HEK293 (cell line): ENCODE measurements at regions not wholly inside any gene's neighbourhood (a gene's known extent, or its start where the extent isn't known, plus 50 kb on each side); places are given as distances from the start of the nearest gene placed in this dataset.

ENCODE experiments used
- CTCF ChIA-PET: fragments of 350-600 bp; formaldehyde crosslinking; extraction: SDS; loops from one replicate; lab custom pipeline; 2021; ENCODE audit warnings: antibody characterized with exemption; lab: Yijun Ruan, JAX
- POLR2A ChIA-PET: fragments of 300-600 bp; formaldehyde crosslinking; extraction: SDS; loops from one replicate; lab custom pipeline; 2020; ENCODE audit warnings: antibody characterized with exemption, inconsistent platforms; lab: Yijun Ruan, JAX
- H3K27ac ChIP-seq: fragments of 200-500 bp; sonication (Bioruptor generic); 2 replicates; pipeline ENCODE4 v1.5.1; 2014; ENCODE audit warnings: low read depth, low read length, control low read depth, inconsistent platforms; ENCODE audit errors: extremely low read depth
- H3K36me3 ChIP-seq, 2 experiments: fragments of 200-500 bp in 1 of 2; sonication (Bioruptor generic) in 1 of 2; 1 replicate in 1 of 2; 2 replicates in 1 of 2; pipeline ENCODE4 v1.5.1; 2014 to 2017; ENCODE audit warnings: inconsistent platforms in 2 of 2, low read length in 2 of 2; ENCODE audit not compliant: control insufficient read depth in 2 of 2, insufficient read depth in 1 of 2
- H3K4me1 ChIP-seq: fragments of 200-500 bp; sonication (Bioruptor generic); 2 replicates; pipeline ENCODE4 v1.5.1; 2014; ENCODE audit warnings: mild to moderate bottlenecking, low read length, inconsistent platforms; ENCODE audit not compliant: control insufficient read depth, insufficient read depth
- H3K4me3 ChIP-seq: 2 replicates; pipeline ENCODE4 v1.5.1; 2011; ENCODE audit warnings: low read depth, mild to moderate bottlenecking, control low read depth, low read length, moderate library complexity
- H3K9me3 ChIP-seq: fragments of 200-500 bp; sonication (Bioruptor generic); 2 replicates; pipeline ENCODE4 v1.5.1; 2014; ENCODE audit warnings: low read depth, low read length, inconsistent platforms; ENCODE audit not compliant: control insufficient read depth, insufficient read depth
- FEZF1 ChIP-seq: fragments of 450-650 bp; formaldehyde crosslinking; IDR thresholded peaks from 2 replicates; pipeline ENCODE4 v1.5.1; 2016; ENCODE audit warnings: missing biosample characterization, missing genetic modification characterization
- GLIS1 ChIP-seq: fragments of 450-650 bp; formaldehyde crosslinking; IDR thresholded peaks from 2 replicates; pipeline ENCODE4 v1.5.1; 2016; ENCODE audit warnings: missing biosample characterization, missing genetic modification characterization
- GLIS2 ChIP-seq: fragments of 450-650 bp; formaldehyde crosslinking; IDR thresholded peaks from 2 replicates; pipeline ENCODE4 v1.5.1; 2016; ENCODE audit warnings: missing biosample characterization, missing genetic modification characterization
- RBAK ChIP-seq: fragments of 450-650 bp; formaldehyde crosslinking; IDR thresholded peaks from 2 replicates; pipeline ENCODE4 v1.5.1; 2016; ENCODE audit warnings: missing biosample characterization, missing genetic modification characterization
- TCF7L2 ChIP-seq: IDR thresholded peaks from 2 replicates; pipeline ENCODE4 v1.6.1; 2011; ENCODE audit warnings: low read depth, mild to moderate bottlenecking, inconsistent platforms, low read length, moderate library complexity, borderline replicate concordance
- ZEB2 ChIP-seq: fragments of 450-650 bp; formaldehyde crosslinking; IDR thresholded peaks from 2 replicates; pipeline ENCODE4 v1.5.1; 2016; ENCODE audit warnings: missing biosample characterization, missing genetic modification characterization
- ZIC2 ChIP-seq: fragments of 450-650 bp; formaldehyde crosslinking; IDR thresholded peaks from 2 replicates; pipeline ENCODE4 v1.5.1; 2016; ENCODE audit warnings: missing biosample characterization, missing genetic modification characterization
- ZNF112 ChIP-seq: fragments of 450-650 bp; formaldehyde crosslinking; IDR thresholded peaks from 2 replicates; pipeline ENCODE4 v1.5.0; 2017; ENCODE audit warnings: missing biosample characterization, missing genetic modification characterization
- ZNF114 ChIP-seq: fragments of 450-650 bp; formaldehyde crosslinking; IDR thresholded peaks from 2 replicates; pipeline ENCODE4 v1.5.0; 2017; ENCODE audit warnings: missing biosample characterization, missing genetic modification characterization
- ZNF169 ChIP-seq: fragments of 450-650 bp; formaldehyde crosslinking; IDR thresholded peaks from 2 replicates; pipeline ENCODE4 v1.5.1; 2016; ENCODE audit warnings: missing biosample characterization, missing genetic modification characterization
- ZNF223 ChIP-seq: fragments of 450-650 bp; formaldehyde crosslinking; IDR thresholded peaks from 2 replicates; pipeline ENCODE4 v1.5.1; 2016; ENCODE audit warnings: missing biosample characterization, missing genetic modification characterization
- ZNF341 ChIP-seq: fragments of 450-650 bp; formaldehyde crosslinking; IDR thresholded peaks from 2 replicates; pipeline ENCODE4; 2016; ENCODE audit warnings: low read depth, missing biosample characterization, missing genetic modification characterization
- ZNF404 ChIP-seq: fragments of 450-650 bp; formaldehyde crosslinking; IDR thresholded peaks from 2 replicates; pipeline ENCODE4 v1.5.1; 2017; ENCODE audit warnings: missing biosample characterization, missing genetic modification characterization
- ZNF510 ChIP-seq: fragments of 450-650 bp; formaldehyde crosslinking; IDR thresholded peaks from 2 replicates; pipeline ENCODE4 v1.5.1; 2018; ENCODE audit warnings: mild to moderate bottlenecking, missing genetic modification characterization, missing biosample characterization; ENCODE audit not compliant: insufficient replicate concordance
- ZNF521 ChIP-seq: fragments of 450-650 bp; formaldehyde crosslinking; IDR thresholded peaks from 2 replicates; pipeline ENCODE4 v1.5.1; 2017; ENCODE audit warnings: missing biosample characterization, mild to moderate bottlenecking, missing genetic modification characterization
- ZNF548 ChIP-seq: fragments of 450-650 bp; formaldehyde crosslinking; IDR thresholded peaks from 2 replicates; pipeline ENCODE4 v1.5.1; 2016; ENCODE audit warnings: missing biosample characterization, missing genetic modification characterization
- ZNF561 ChIP-seq: fragments of 450-650 bp; IDR thresholded peaks from 2 replicates; pipeline ENCODE4 v1.5.1; 2018; ENCODE audit warnings: missing biosample characterization, missing genetic modification characterization, borderline replicate concordance
- ZNF571 ChIP-seq: fragments of 450-650 bp; formaldehyde crosslinking; IDR thresholded peaks from 2 replicates; pipeline ENCODE4 v1.5.0; 2017; ENCODE audit warnings: missing biosample characterization, missing genetic modification characterization
- ZNF658 ChIP-seq: fragments of 450-650 bp; formaldehyde crosslinking; IDR thresholded peaks from 2 replicates; pipeline ENCODE4; 2016; ENCODE audit warnings: missing biosample characterization, missing genetic modification characterization
- ZNF776 ChIP-seq: fragments of 450-650 bp; formaldehyde crosslinking; IDR thresholded peaks from 2 replicates; pipeline ENCODE4 v1.5.0; 2017; ENCODE audit warnings: missing biosample characterization, missing genetic modification characterization, borderline replicate concordance
- ZSCAN16 ChIP-seq: fragments of 450-650 bp; formaldehyde crosslinking; IDR thresholded peaks from 2 replicates; pipeline ENCODE4 v1.5.1; 2016; ENCODE audit warnings: missing biosample characterization, missing genetic modification characterization
- ZSCAN23 ChIP-seq: fragments of 450-650 bp; formaldehyde crosslinking; IDR thresholded peaks from 2 replicates; pipeline ENCODE4 v1.5.1; 2016; ENCODE audit warnings: missing biosample characterization, missing genetic modification characterization
- TF ChIP-seq, protein P1 (sequence below): IDR thresholded peaks from 2 replicates; pipeline ENCODE4 v1.6.1; 2011; ENCODE audit warnings: mild to moderate bottlenecking, low read depth, low read length, borderline replicate concordance
- TF ChIP-seq, protein P2 (sequence below): fragments of 450-650 bp; formaldehyde crosslinking; optimal IDR thresholded peaks from 2 replicates; pipeline ENCODE3; 2016; ENCODE audit warnings: missing biosample characterization, mild to moderate bottlenecking, missing genetic modification characterization
- TF ChIP-seq, protein P3 (sequence below): fragments of 450-650 bp; formaldehyde crosslinking; IDR thresholded peaks from 2 replicates; pipeline ENCODE4 v1.5.1; 2017; ENCODE audit warnings: missing biosample characterization, mild to moderate bottlenecking, missing genetic modification characterization, moderate library complexity
- TF ChIP-seq, protein P4 (sequence below): fragments of 450-650 bp; formaldehyde crosslinking; IDR thresholded peaks from 2 replicates; pipeline ENCODE4 v1.5.1; 2016; ENCODE audit warnings: missing biosample characterization, missing genetic modification characterization
- TF ChIP-seq, protein P5 (sequence below): fragments of 450-650 bp; formaldehyde crosslinking; IDR thresholded peaks from 2 replicates; pipeline ENCODE4 v1.5.1; 2016; ENCODE audit warnings: missing biosample characterization, missing genetic modification characterization
- TF ChIP-seq, protein P6 (sequence below): sonication (generic); formaldehyde crosslinking; IDR thresholded peaks from 2 replicates; pipeline ENCODE4 v1.8.1; 2022; ENCODE audit warnings: mild to moderate bottlenecking, moderate library complexity, missing genetic modification reagents

DNA sequence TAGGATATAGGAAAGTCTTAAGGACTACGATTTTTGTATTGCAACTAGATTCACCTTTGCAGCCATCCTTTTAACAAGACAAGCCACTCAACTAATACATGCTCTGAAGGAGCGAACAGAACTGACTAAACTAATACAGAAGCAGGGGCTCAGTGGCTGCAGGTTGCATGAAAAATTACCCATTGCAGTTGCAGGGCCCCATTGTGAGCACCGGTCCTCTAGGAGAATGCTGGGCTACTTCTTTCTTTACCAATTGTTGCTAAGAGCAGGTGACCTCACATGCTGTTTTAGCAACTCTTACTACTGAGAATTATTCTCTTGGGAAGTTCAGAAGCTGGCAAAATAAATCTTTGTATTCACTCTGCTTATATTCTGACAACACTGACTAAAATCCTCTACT lies 64.0 kb upstream of the ANKRD1 start:
- POLR2A ChIA-PET, result no interaction called here
- no peaks in the 10 kb centered on the region for H3K9me3 ChIP-seq
- H3K36me3 ChIP-seq, result no peaks in the 10 kb centered on the region
- H3K27ac ChIP-seq, result no peak overlapping the region
- H3K4me3 ChIP-seq, result no peak overlapping the region
- CTCF ChIA-PET, result interaction anchor here (1.4 to 1.9 kb wide), 2 partner anchors 10 to 21 kb away, joined by 6 to 9 read pairs; no protein-coding TSS in a partner anchor
- 0 out of 2 replicates have a peak, but pooled peaks cover 2% of the 10 kb centered on the region for H3K4me1 ChIP-seq
- TF ChIP-seq, protein P1, sequence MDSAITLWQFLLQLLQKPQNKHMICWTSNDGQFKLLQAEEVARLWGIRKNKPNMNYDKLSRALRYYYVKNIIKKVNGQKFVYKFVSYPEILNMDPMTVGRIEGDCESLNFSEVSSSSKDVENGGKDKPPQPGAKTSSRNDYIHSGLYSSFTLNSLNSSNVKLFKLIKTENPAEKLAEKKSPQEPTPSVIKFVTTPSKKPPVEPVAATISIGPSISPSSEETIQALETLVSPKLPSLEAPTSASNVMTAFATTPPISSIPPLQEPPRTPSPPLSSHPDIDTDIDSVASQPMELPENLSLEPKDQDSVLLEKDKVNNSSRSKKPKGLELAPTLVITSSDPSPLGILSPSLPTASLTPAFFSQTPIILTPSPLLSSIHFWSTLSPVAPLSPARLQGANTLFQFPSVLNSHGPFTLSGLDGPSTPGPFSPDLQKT, result no peak
- no peak for TF ChIP-seq TCF7L2
- TF ChIP-seq, protein P2, sequence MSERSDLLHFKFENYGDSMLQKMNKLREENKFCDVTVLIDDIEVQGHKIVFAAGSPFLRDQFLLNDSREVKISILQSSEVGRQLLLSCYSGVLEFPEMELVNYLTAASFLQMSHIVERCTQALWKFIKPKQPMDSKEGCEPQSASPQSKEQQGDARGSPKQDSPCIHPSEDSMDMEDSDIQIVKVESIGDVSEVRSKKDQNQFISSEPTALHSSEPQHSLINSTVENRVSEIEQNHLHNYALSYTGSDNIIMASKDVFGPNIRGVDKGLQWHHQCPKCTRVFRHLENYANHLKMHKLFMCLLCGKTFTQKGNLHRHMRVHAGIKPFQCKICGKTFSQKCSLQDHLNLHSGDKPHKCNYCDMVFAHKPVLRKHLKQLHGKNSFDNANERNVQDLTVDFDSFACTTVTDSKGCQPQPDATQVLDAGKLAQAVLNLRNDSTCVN (tag by site-specific recombination), result no peak
- TF ChIP-seq ZNF571 (tag by site-specific recombination), result no peak
- TF ChIP-seq ZNF521 (tag by site-specific recombination), result no peak
- TF ChIP-seq, protein P3, sequence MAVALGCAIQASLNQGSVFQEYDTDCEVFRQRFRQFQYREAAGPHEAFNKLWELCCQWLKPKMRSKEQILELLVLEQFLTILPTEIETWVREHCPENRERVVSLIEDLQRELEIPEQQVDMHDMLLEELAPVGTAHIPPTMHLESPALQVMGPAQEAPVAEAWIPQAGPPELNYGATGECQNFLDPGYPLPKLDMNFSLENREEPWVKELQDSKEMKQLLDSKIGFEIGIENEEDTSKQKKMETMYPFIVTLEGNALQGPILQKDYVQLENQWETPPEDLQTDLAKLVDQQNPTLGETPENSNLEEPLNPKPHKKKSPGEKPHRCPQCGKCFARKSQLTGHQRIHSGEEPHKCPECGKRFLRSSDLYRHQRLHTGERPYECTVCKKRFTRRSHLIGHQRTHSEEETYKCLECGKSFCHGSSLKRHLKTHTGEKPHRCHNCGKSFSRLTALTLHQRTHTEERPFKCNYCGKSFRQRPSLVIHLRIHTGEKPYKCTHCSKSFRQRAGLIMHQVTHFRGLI (tag by site-specific recombination), result no peak
- no peak for TF ChIP-seq ZNF561 (tag by site-specific recombination)
- TF ChIP-seq ZNF510 (tag by site-specific recombination), result no peak
- no peak for TF ChIP-seq RBAK (tag by site-specific recombination)
- no peak for TF ChIP-seq ZSCAN23
- TF ChIP-seq ZIC2 (tag by site-specific recombination), result no peak
- TF ChIP-seq ZNF114 (tag by site-specific recombination), result no peak
- no peak for TF ChIP-seq GLIS2 (tag by site-specific recombination)
- TF ChIP-seq, protein P4, sequence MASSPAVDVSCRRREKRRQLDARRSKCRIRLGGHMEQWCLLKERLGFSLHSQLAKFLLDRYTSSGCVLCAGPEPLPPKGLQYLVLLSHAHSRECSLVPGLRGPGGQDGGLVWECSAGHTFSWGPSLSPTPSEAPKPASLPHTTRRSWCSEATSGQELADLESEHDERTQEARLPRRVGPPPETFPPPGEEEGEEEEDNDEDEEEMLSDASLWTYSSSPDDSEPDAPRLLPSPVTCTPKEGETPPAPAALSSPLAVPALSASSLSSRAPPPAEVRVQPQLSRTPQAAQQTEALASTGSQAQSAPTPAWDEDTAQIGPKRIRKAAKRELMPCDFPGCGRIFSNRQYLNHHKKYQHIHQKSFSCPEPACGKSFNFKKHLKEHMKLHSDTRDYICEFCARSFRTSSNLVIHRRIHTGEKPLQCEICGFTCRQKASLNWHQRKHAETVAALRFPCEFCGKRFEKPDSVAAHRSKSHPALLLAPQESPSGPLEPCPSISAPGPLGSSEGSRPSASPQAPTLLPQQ, result no peak
- TF ChIP-seq ZEB2 (tag by site-specific recombination), result no peak
- TF ChIP-seq FEZF1, result no peak
- no peak for TF ChIP-seq ZNF341
- TF ChIP-seq ZSCAN16 (tag by site-specific recombination), result no peak

DNA sequence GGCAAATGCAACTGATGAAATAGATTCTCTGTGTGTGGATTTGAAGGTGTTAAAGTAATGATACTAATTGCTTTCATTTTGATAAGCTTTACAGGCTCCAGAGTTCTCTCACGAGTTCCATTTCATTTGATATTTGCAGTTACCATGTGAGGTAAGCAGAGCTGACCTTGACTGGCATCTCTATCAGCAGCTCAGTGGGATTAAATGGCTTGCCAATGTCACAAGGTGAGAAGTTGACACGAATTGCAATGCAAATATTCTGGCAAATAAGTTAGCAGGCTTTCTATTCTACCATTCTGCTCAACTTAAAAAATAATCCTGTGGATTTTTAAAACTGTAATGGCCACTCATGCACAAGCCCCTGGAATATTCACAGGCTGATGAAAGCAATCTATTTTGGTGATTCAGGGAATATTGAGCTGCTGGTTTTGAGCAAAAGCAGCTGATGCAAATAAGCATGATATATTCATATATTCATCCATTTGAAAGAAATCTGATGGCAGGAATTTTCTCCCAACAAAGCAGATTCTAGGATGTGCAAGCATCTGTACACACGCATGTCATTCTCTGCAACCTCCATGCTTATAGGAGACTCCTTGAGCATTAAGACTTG lies 64.5 kb upstream of the ANKRD1 start:
- POLR2A ChIA-PET, result no interaction called here
- no peak overlapping the region for H3K4me3 ChIP-seq
- no peaks in the 10 kb centered on the region for H3K9me3 ChIP-seq
- no peak overlapping the region for H3K27ac ChIP-seq
- no peaks in the 10 kb centered on the region for H3K36me3 ChIP-seq
- H3K4me1 ChIP-seq, result 0 out of 2 replicates have a peak, but pooled peaks cover 2% of the 10 kb centered on the region
- CTCF ChIA-PET, result interaction anchor here (1.4 to 1.9 kb wide), 2 partner anchors 10 to 21 kb away, joined by 6 to 9 read pairs; no protein-coding TSS in a partner anchor
- TF ChIP-seq ZNF404 (no peak), ZNF776 (tag by site-specific recombination) (no peak), ZNF658 (tag by site-specific recombination) (no peak), ZNF548 (no peak), ZNF112 (tag by site-specific recombination) (no peak), GLIS1 (tag by site-specific recombination) (no peak), ZNF223 (tag by site-specific recombination) (no peak), ZNF169 (tag by site-specific recombination) (no peak)
- TF ChIP-seq, protein P2 (tag by site-specific recombination), result no peak
- TF ChIP-seq, protein P5, sequence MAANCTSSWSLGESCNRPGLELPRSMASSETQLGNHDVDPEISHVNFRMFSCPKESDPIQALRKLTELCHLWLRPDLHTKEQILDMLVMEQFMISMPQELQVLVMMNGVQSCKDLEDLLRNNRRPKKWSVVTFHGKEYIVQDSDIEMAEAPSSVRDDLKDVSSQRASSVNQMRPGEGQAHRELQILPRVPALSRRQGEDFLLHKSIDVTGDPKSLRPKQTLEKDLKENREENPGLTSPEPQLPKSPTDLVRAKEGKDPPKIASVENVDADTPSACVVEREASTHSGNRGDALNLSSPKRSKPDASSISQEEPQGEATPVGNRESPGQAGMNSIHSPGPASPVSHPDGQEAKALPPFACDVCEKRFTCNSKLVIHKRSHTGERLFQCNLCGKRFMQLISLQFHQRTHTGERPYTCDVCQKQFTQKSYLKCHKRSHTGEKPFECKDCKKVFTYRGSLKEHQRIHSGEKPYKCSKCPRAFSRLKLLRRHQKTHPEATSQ (tag by site-specific recombination), result no peak
- TF ChIP-seq, protein P6, sequence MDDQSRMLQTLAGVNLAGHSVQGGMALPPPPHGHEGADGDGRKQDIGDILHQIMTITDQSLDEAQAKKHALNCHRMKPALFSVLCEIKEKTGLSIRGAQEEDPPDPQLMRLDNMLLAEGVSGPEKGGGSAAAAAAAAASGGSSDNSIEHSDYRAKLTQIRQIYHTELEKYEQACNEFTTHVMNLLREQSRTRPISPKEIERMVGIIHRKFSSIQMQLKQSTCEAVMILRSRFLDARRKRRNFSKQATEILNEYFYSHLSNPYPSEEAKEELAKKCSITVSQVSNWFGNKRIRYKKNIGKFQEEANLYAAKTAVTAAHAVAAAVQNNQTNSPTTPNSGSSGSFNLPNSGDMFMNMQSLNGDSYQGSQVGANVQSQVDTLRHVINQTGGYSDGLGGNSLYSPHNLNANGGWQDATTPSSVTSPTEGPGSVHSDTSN (CRISPR knock-in tag), result no peak
